ENCODE measurements at regions not wholly inside any gene's neighbourhood (a gene's known extent, or its start where the extent isn't known, plus 50 kb on each side); places are given as distances from the start of the nearest gene placed in this dataset.

GRCh38 chr6:8361259-8361658 is 74.1 kb downstream of the SLC35B3 start:
- Mint-ChIP-seq H3K9me3 (no peaks in the 10 kb centered on the region), H3K36me3 (ENCODE audit: low read depth) (no peaks in the 10 kb centered on the region), H3K27ac (no peak overlapping the region), H3K27me3 (ENCODE audit: low read depth) (no peaks in the 10 kb centered on the region), H3K4me1 (ENCODE audit: low read depth) (no peaks in the 10 kb centered on the region), H3K4me3 (ENCODE audit: low read depth) (no peak overlapping the region)
- intact Hi-C loops (cut with micrococcal nuclease): no loop called here
- DNase-seq (ENCODE audit: low spot score): no peak

GRCh38 chr6:8352966-8353340 is 82.4 kb downstream of the SLC35B3 start:
- H3K4me3 Mint-ChIP-seq (ENCODE audit: low read depth): no peak overlapping the region
- intact Hi-C loops (cut with micrococcal nuclease): no loop called here
- H3K27me3 Mint-ChIP-seq (ENCODE audit: low read depth): no peaks in the 10 kb centered on the region
- no peak for DNase-seq (ENCODE audit: low spot score)
- no peak overlapping the region for H3K27ac Mint-ChIP-seq
- H3K9me3 Mint-ChIP-seq: no peaks in the 10 kb centered on the region
- H3K4me1 Mint-ChIP-seq (ENCODE audit: low read depth): no peaks in the 10 kb centered on the region
- H3K36me3 Mint-ChIP-seq (ENCODE audit: low read depth): no peaks in the 10 kb centered on the region

- Mint-ChIP-seq H3K36me3 (ENCODE audit: low read depth) (no peaks in the 10 kb centered on the region), H3K4me1 (ENCODE audit: low read depth) (no peaks in the 10 kb centered on the region), H3K27ac (no peak overlapping the region), H3K4me3 (ENCODE audit: low read depth) (no peak overlapping the region), H3K27me3 (ENCODE audit: low read depth) (no peaks in the 10 kb centered on the region), H3K9me3 (no peaks in the 10 kb centered on the region)
- intact Hi-C loops (cut with micrococcal nuclease): no loop called here
- no peak for DNase-seq (ENCODE audit: low spot score)
These were observed 82.9 kb downstream of the SLC35B3 start for GRCh38 chr6:8352335-8352965.

DNA sequence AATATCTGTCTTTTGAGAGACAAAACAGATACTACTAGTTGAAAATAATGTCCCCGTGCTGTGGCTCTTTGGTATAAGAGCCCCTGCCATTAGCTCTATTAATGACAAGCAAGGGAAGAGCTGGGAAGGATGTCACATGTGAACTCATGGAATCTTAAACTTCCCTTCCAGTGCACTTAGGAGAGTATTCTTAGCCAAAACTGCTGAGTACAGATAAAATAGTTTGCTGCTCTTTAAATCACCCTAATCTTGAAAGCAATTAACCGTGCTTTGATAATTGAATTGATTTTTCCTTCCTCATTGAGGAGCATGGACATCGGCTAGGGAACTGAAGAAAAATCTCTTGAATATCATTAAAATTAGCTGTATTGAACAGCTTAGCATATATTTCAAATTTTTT is 91.7 kb downstream of the SLC35B3 start:
- no peak for DNase-seq (ENCODE audit: low spot score)
- H3K36me3 Mint-ChIP-seq (ENCODE audit: low read depth): no peaks in the 10 kb centered on the region
- no peak overlapping the region for H3K27ac Mint-ChIP-seq
- H3K4me1 Mint-ChIP-seq (ENCODE audit: low read depth): no peaks in the 10 kb centered on the region
- H3K4me3 Mint-ChIP-seq (ENCODE audit: low read depth): no peak overlapping the region
- no peaks in the 10 kb centered on the region for H3K27me3 Mint-ChIP-seq (ENCODE audit: low read depth)
- H3K9me3 Mint-ChIP-seq: peaks cover 3% of the 10 kb centered on the region
- intact Hi-C loops (cut with micrococcal nuclease): no loop called here

GRCh38 chr6:8342241-8342819 is 93.0 kb downstream of the SLC35B3 start:
- H3K36me3 Mint-ChIP-seq (ENCODE audit: low read depth): no peaks in the 10 kb centered on the region
- H3K27me3 Mint-ChIP-seq (ENCODE audit: low read depth): no peaks in the 10 kb centered on the region
- no peaks in the 10 kb centered on the region for H3K4me1 Mint-ChIP-seq (ENCODE audit: low read depth)
- H3K9me3 Mint-ChIP-seq: peaks cover 2% of the 10 kb centered on the region
- H3K27ac Mint-ChIP-seq: no peak overlapping the region
- DNase-seq (ENCODE audit: low spot score): no peak
- intact Hi-C loops (cut with micrococcal nuclease): no loop called here
- no peak overlapping the region for H3K4me3 Mint-ChIP-seq (ENCODE audit: low read depth)

DNA sequence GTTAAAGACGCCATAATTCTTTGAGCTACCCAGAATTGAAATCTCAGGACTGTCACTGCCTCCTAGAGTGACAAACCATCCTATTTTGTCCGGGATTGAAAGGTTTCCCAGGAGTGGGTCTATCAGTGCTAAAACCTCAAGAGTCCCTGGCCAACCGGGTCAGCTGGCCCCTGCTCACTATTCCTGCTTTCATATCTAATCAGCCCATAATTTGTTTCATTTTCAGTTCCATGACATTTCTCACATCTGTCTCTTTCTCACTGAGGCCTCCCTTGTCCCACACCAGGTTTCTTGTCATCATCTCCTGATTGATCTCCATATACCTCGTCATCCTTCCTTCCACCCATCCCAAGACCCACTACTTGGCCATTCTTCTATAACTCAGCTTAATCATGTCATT is 98.2 kb downstream of the SLC35B3 start:
- no peak overlapping the region for H3K27ac Mint-ChIP-seq
- no peaks in the 10 kb centered on the region for H3K27me3 Mint-ChIP-seq (ENCODE audit: low read depth)
- no peaks in the 10 kb centered on the region for H3K9me3 Mint-ChIP-seq
- no peaks in the 10 kb centered on the region for H3K4me1 Mint-ChIP-seq (ENCODE audit: low read depth)
- no peak for DNase-seq (ENCODE audit: low spot score)
- H3K36me3 Mint-ChIP-seq (ENCODE audit: low read depth): no peaks in the 10 kb centered on the region
- no peak overlapping the region for H3K4me3 Mint-ChIP-seq (ENCODE audit: low read depth)
- intact Hi-C loops (cut with micrococcal nuclease): no loop called here

DNA sequence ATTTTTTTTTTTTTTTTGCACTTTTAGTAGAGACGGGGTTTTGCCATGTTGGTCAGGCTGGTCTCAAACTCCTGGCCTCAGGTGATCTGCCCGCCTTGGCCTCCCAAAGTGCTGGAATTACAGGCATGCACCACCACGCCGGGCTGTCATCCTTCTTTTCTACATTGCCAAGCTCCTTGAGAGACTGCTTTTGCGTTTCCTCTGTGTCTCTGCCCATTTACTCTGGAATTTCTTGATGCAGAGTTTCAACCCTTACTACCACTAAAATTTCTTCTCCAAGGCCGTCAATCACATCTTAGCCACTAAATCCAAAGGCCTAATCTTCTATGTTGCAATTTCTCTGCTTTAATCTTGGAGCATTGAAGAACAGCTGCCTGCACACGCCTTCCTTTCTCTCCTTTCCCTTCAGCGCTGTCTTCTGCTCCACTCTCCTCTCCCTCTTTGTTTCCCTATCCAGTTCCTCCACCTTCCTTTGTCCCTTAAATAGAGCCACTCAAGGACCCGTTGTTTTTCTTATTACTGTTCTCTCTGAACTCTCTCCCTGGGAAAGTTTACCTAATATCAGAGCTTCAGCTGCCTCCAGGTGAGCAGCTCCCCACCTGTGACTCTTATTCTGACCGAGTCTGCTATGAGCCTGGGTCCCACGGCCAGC is 98.8 kb downstream of the SLC35B3 start:
- Mint-ChIP-seq H3K27ac (no peak overlapping the region), H3K9me3 (no peaks in the 10 kb centered on the region), H3K27me3 (ENCODE audit: low read depth) (no peaks in the 10 kb centered on the region), H3K4me1 (ENCODE audit: low read depth) (no peaks in the 10 kb centered on the region), H3K4me3 (ENCODE audit: low read depth) (no peak overlapping the region), H3K36me3 (ENCODE audit: low read depth) (no peaks in the 10 kb centered on the region)
- no peak for DNase-seq (ENCODE audit: low spot score)
- intact Hi-C loops (cut with micrococcal nuclease): no loop called here

- DNase-seq (ENCODE audit: low spot score): no peak
- Mint-ChIP-seq H3K27ac (no peak overlapping the region), H3K4me1 (ENCODE audit: low read depth) (no peaks in the 10 kb centered on the region), H3K9me3 (no peaks in the 10 kb centered on the region), H3K36me3 (ENCODE audit: low read depth) (no peaks in the 10 kb centered on the region), H3K27me3 (ENCODE audit: low read depth) (no peaks in the 10 kb centered on the region), H3K4me3 (ENCODE audit: low read depth) (no peak overlapping the region)
- intact Hi-C loops (cut with micrococcal nuclease): no loop called here
These were observed 99.4 kb downstream of the SLC35B3 start for GRCh38 chr6:8335896-8336295.

DNA sequence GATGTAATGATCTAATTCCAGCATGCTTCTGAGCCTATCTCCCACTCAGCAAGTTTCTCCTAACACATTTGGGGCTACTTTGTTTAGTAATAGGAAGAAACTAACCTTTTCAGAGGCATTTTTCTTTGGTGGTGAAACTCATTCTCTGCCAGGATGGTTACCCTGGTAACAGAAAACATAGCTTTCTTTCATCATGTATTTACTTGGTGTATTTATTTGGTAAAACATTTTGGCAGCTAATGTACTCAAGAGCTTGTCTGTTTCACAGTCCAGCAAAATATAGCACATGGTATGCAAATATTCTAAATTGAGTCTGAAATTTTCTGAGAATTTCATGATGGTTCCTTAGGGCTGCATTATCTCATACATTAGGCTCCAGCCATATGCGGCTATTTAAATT is 100.0 kb downstream of the SLC35B3 start:
- H3K4me1 Mint-ChIP-seq (ENCODE audit: low read depth): no peaks in the 10 kb centered on the region

GRCh38 chr6:8334113-8334512 is 101.2 kb downstream of the SLC35B3 start:
- no peaks in the 10 kb centered on the region for H3K27me3 Mint-ChIP-seq (ENCODE audit: low read depth)
- H3K36me3 Mint-ChIP-seq (ENCODE audit: low read depth): no peaks in the 10 kb centered on the region
- intact Hi-C loops (cut with micrococcal nuclease): no loop called here
- H3K9me3 Mint-ChIP-seq: no peaks in the 10 kb centered on the region
- no peak for DNase-seq (ENCODE audit: low spot score)
- no peak overlapping the region for H3K27ac Mint-ChIP-seq
- H3K4me3 Mint-ChIP-seq (ENCODE audit: low read depth): no peak overlapping the region
- H3K4me1 Mint-ChIP-seq (ENCODE audit: low read depth): no peaks in the 10 kb centered on the region

More for the DNA sequence above, 100.0 kb downstream of the SLC35B3 start:
- H3K9me3 Mint-ChIP-seq: no peaks in the 10 kb centered on the region
- H3K27me3 Mint-ChIP-seq (ENCODE audit: low read depth): no peaks in the 10 kb centered on the region
- no peak overlapping the region for H3K27ac Mint-ChIP-seq
- H3K4me3 Mint-ChIP-seq (ENCODE audit: low read depth): no peak overlapping the region
- H3K36me3 Mint-ChIP-seq (ENCODE audit: low read depth): no peaks in the 10 kb centered on the region
- no peak for DNase-seq (ENCODE audit: low spot score)
- intact Hi-C loops (cut with micrococcal nuclease): no loop called here

- Mint-ChIP-seq H3K9me3 (no peaks in the 10 kb centered on the region), H3K36me3 (ENCODE audit: low read depth) (no peaks in the 10 kb centered on the region), H3K27me3 (ENCODE audit: low read depth) (no peaks in the 10 kb centered on the region), H3K27ac (no peak overlapping the region), H3K4me3 (ENCODE audit: low read depth) (no peak overlapping the region), H3K4me1 (ENCODE audit: low read depth) (no peaks in the 10 kb centered on the region)
- intact Hi-C loops (cut with micrococcal nuclease): no loop called here
- DNase-seq (ENCODE audit: low spot score): no peak
These were observed 105.8 kb downstream of the SLC35B3 start for GRCh38 chr6:8329562-8329961.

- H3K27me3 Mint-ChIP-seq (ENCODE audit: low read depth): no peaks in the 10 kb centered on the region
These were observed 109.6 kb downstream of the SLC35B3 start for GRCh38 chr6:8325743-8326142.

DNA sequence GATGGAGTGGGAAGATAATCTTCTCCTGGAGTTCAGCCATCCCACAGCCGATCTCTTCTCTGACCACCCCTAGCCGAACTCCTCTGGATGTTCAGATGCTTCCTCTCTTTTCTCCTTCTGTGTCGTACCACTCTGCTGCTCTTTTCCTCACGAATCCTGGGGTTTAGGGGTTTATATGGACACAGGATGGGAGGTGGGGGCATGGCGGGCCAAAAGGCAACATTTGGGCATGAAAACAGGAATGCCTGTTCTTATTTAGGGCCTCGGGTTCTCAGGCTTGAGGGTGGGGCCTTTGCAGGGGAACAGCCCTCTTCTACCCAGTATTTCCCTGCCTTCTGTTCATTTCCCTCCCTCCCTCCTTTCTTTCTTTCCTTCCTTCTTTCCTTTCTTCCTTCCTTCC is 112.7 kb downstream of the SLC35B3 start:
- intact Hi-C loops (cut with micrococcal nuclease): no loop called here
- Mint-ChIP-seq H3K27ac (no peak overlapping the region), H3K4me1 (ENCODE audit: low read depth) (no peaks in the 10 kb centered on the region), H3K36me3 (ENCODE audit: low read depth) (no peaks in the 10 kb centered on the region), H3K4me3 (ENCODE audit: low read depth) (no peak overlapping the region), H3K9me3 (no peaks in the 10 kb centered on the region), H3K27me3 (ENCODE audit: low read depth) (no peaks in the 10 kb centered on the region)
- DNase-seq (ENCODE audit: low spot score): no peak

More at GRCh38 chr6:8325743-8326142, 109.6 kb downstream of the SLC35B3 start:
- Mint-ChIP-seq H3K36me3 (ENCODE audit: low read depth) (no peaks in the 10 kb centered on the region), H3K9me3 (no peaks in the 10 kb centered on the region), H3K4me1 (ENCODE audit: low read depth) (no peaks in the 10 kb centered on the region), H3K4me3 (ENCODE audit: low read depth) (no peak overlapping the region), H3K27ac (no peak overlapping the region)
- intact Hi-C loops (cut with micrococcal nuclease): no loop called here
- DNase-seq (ENCODE audit: low spot score): no peak
